Osteocyte (in vitro differentiated cells): ENCODE measurements at regions not wholly inside any gene's neighbourhood (a gene's known extent, or its start where the extent isn't known, plus 50 kb on each side); places are given as distances from the start of the nearest gene placed in this dataset.

Source experiments
- DNase-seq: peaks from one replicate; pipeline ENCODE4 v3.0.0; 2021; ENCODE audit warnings: mixed read lengths; ENCODE audit not compliant: unreplicated experiment; ENCODE audit errors: extremely low spot score
- H3K27ac Mint-ChIP-seq: one replicate; pipeline ENCODE4 v1.8.0; 2021; ENCODE audit warnings: mild to moderate bottlenecking, mixed read lengths; ENCODE audit not compliant: unreplicated experiment
- H3K27me3 Mint-ChIP-seq: one replicate; pipeline ENCODE4 v1.8.0; 2021; ENCODE audit warnings: mixed read lengths; ENCODE audit not compliant: unreplicated experiment
- H3K36me3 Mint-ChIP-seq: one replicate; pipeline ENCODE4 v1.8.0; 2021; ENCODE audit warnings: mixed read lengths; ENCODE audit not compliant: unreplicated experiment
- H3K4me1 Mint-ChIP-seq: one replicate; pipeline ENCODE4 v1.8.0; 2021; ENCODE audit warnings: mixed read lengths; ENCODE audit not compliant: unreplicated experiment
- H3K4me3 Mint-ChIP-seq: one replicate; pipeline ENCODE4 v1.8.0; 2021; ENCODE audit warnings: mild to moderate bottlenecking, moderate library complexity, mixed read lengths; ENCODE audit not compliant: unreplicated experiment
- H3K9me3 Mint-ChIP-seq: one replicate; pipeline ENCODE4 v1.8.0; 2021; ENCODE audit warnings: mixed read lengths; ENCODE audit not compliant: unreplicated experiment
- TF ChIP-seq, protein P1 (sequence below): fragments of 200-600 bp; sonication (generic); IDR thresholded peaks from 2 replicates; pipeline ENCODE4 v1.5.0; 2021; ENCODE audit warnings: antibody characterized with exemption, mild to moderate bottlenecking, moderate library complexity

DNA sequence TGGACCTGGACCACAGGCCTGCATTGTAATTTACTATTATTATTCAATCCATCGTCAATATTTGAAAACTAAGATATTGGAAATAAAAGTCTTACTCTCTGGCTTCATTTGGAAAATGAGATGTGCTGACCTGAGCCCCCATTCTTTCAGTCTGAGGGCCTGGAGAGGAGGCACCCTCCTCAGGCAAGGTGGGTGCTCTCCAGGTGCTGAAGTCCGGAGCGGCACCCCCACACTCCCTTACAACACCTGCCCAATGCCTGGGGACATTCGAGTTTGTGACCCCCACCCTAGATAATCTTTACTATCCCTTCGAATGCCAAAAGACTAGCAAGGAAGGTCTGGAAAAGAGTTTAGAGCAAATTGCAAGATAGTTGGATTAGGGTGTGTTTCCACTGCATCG is 133.3 kb downstream of the EN1 start:
- Mint-ChIP-seq H3K36me3 (no peaks in the 10 kb centered on the region), H3K27ac (no peak overlapping the region), H3K9me3 (peaks cover 11% of the 10 kb centered on the region), H3K27me3 (no peaks in the 10 kb centered on the region), H3K4me1 (no peaks in the 10 kb centered on the region), H3K4me3 (no peak overlapping the region)
- no peak for DNase-seq
- TF ChIP-seq, protein P1, sequence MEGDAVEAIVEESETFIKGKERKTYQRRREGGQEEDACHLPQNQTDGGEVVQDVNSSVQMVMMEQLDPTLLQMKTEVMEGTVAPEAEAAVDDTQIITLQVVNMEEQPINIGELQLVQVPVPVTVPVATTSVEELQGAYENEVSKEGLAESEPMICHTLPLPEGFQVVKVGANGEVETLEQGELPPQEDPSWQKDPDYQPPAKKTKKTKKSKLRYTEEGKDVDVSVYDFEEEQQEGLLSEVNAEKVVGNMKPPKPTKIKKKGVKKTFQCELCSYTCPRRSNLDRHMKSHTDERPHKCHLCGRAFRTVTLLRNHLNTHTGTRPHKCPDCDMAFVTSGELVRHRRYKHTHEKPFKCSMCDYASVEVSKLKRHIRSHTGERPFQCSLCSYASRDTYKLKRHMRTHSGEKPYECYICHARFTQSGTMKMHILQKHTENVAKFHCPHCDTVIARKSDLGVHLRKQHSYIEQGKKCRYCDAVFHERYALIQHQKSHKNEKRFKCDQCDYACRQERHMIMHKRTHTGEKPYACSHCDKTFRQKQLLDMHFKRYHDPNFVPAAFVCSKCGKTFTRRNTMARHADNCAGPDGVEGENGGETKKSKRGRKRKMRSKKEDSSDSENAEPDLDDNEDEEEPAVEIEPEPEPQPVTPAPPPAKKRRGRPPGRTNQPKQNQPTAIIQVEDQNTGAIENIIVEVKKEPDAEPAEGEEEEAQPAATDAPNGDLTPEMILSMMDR = no peak

DNA sequence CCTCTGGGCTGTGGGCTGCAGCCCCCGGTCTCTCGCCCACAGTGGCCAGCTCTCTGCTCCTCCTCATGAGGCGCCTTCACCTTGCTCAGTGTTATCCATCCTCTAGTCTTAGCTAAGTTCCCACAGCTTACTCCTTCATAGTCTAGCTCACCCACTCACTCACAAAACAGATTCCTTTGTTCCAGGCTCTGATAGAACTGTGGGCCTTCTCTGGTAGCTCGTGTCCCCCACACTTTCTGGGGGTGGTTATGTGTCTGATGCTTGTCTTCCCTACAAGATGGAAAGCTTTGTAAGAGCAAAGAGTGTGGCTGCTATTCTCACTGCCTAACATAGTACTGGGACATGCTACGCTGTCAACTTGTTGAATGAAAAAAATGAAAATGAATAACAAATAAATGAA is 135.8 kb downstream of the EN1 start:
- Mint-ChIP-seq H3K36me3 (no peaks in the 10 kb centered on the region), H3K4me1 (no peaks in the 10 kb centered on the region), H3K4me3 (no peak overlapping the region), H3K27me3 (no peaks in the 10 kb centered on the region), H3K9me3 (peaks cover 11% of the 10 kb centered on the region), H3K27ac (no peak overlapping the region)
- DNase-seq = no peak
- TF ChIP-seq, protein P1 = no peak

DNA sequence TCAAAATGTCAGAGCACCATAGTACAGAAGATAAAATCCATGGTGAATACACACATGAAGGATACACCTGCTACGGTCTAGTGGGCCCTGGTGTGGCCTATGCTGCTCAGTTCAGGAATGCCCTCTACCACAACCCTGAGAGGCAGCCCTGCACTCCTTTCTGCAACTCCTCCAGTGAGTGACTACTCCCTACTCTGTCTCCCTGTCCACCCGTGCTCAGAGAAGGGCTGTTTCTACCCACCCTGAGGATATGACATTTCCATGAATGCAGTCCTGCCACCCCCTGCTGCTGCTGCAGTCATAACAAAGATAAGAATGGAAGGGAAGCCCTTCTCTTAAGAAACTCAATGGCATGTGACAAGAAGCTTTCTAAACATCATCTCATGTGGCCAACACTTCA is 137.0 kb downstream of the EN1 start:
- DNase-seq = no peak
- TF ChIP-seq, protein P1 = no peak
- Mint-ChIP-seq H3K4me1 (no peaks in the 10 kb centered on the region), H3K36me3 (no peaks in the 10 kb centered on the region), H3K4me3 (no peak overlapping the region), H3K9me3 (peaks cover 11% of the 10 kb centered on the region), H3K27ac (no peak overlapping the region), H3K27me3 (peaks cover 2% of the 10 kb centered on the region)

DNA sequence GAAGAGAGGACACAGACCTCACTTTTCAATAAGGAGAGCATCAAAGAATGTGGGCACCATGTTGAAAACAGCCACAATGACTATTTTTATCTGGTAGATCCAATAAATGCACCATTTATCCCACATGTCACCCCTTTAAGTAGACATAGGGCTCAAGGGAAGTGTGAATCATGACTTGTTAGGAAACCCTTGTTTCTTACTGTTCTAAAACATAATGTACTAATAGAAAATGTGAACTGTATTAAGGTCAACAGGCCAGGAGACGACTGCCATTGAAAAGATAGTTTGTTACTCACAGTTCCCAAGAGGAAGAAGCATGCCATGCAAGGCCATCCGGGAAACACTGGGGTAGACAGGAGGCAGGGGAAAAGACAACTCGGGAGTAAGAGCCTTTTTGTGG is 137.7 kb downstream of the EN1 start:
- peaks cover 2% of the 10 kb centered on the region for H3K27me3 Mint-ChIP-seq
- H3K9me3 Mint-ChIP-seq = peaks cover 11% of the 10 kb centered on the region
- no peak overlapping the region for H3K4me3 Mint-ChIP-seq
- DNase-seq = no peak
- no peaks in the 10 kb centered on the region for H3K4me1 Mint-ChIP-seq
- H3K27ac Mint-ChIP-seq = no peak overlapping the region
- H3K36me3 Mint-ChIP-seq = no peaks in the 10 kb centered on the region
- TF ChIP-seq, protein P1 = no peak

DNA sequence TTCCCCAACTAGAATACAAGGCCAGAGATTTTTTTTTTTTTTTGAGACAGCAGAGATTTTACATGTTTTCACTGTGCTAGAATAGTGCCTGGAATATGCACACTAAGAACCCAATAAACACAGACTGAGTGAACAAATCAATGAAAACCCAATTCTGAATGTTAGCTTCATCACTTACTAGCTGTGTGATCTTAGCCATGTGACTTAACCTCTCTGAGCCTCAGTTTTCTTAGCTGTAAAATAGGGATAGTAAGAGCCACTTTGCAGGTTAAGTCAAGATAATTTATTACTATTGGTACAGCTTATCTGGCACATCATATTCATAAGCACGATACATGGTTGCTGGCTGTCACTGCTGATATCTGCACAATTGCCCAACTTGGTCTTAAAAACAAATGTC is 140.6 kb downstream of the EN1 start:
- Mint-ChIP-seq H3K27ac (no peak overlapping the region), H3K27me3 (peaks cover 2% of the 10 kb centered on the region), H3K9me3 (peaks cover 10% of the 10 kb centered on the region), H3K36me3 (no peaks in the 10 kb centered on the region), H3K4me3 (no peak overlapping the region), H3K4me1 (no peaks in the 10 kb centered on the region)
- TF ChIP-seq, protein P1 = no peak
- DNase-seq = no peak
